Tibial artery (tissue), 4 donors: ENCODE measurements at regions not wholly inside any gene's neighbourhood (a gene's known extent, or its start where the extent isn't known, plus 50 kb on each side); places are given as distances from the start of the nearest gene placed in this dataset.

Experiments
- DNase-seq, 2 donors: peaks; one replicate each; pipeline ENCODE4 v3.0.0-alpha.2; 2019
- H3K27ac ChIP-seq, 2 donors: fragments of 200-600 bp; sonication (generic) in 1 of 2; 1 replicate in 1 of 2; 2 replicates in 1 of 2; pipeline ENCODE4 v1.5.1; 2018 to 2019; ENCODE audit warnings: mild to moderate bottlenecking in 1 of 2
- H3K27me3 ChIP-seq, 2 donors: fragments of 200-600 bp; sonication (generic) in 1 of 2; one replicate each; pipeline versions ENCODE4 v1.5.1 to v1.6.0; 2016 to 2019
- H3K36me3 ChIP-seq, 3 donors: fragments of 200-600 bp; sonication (generic) in 2 of 3; one replicate each; pipeline ENCODE4 v1.5.1; 2016 to 2019; ENCODE audit warnings: mild to moderate bottlenecking in 2 of 3
- H3K4me1 ChIP-seq, 4 donors: fragments of 200-600 bp; sonication (generic) in 2 of 4; 1 replicate in 3 of 4; 2 replicates in 1 of 4; pipeline ENCODE4 v1.5.1; 2016 to 2019
- H3K4me3 ChIP-seq, 2 donors: fragments of 200-600 bp; sonication (generic) in 1 of 2; 1 replicate in 1 of 2; 2 replicates in 1 of 2; pipeline ENCODE4 v1.5.1; 2018 to 2019; ENCODE audit warnings: mild to moderate bottlenecking in 2 of 2
- H3K9me3 ChIP-seq, 3 donors: fragments of 200-600 bp; sonication (generic) in 1 of 3; one replicate each; pipeline ENCODE4 v1.5.1; 2016 to 2019
- CTCF ChIP-seq, 2 experiments: fragments of 200-600 bp in 1 of 2; fragments of 450-650 bp in 1 of 2; IDR thresholded peaks; one replicate each; pipeline ENCODE4 v1.5.1; 2017 to 2019; ENCODE audit warnings: antibody characterized with exemption in 2 of 2, mild to moderate bottlenecking in 1 of 2, moderate library complexity in 1 of 2
- intact Hi-C: fragments of 100-400 bp; cut with DNase I; formaldehyde crosslinking; loops from one replicate; pipeline ENCODE4 v1.15.0; 2023; ENCODE audit warnings: low total_unique reads

GRCh38 chr2:5824126-5824525 is 131.9 kb downstream of the SOX11 start:
- H3K4me1 ChIP-seq, result no peaks in the 10 kb centered on the region
- TF ChIP-seq CTCF (IDR thresholded peaks at IDR 0.05), result no peak
- intact Hi-C loops, result no loop called here
- no peaks in the 10 kb centered on the region for H3K36me3 ChIP-seq
- H3K27ac ChIP-seq, result no peak overlapping the region
- H3K4me3 ChIP-seq, result no peak overlapping the region
- H3K9me3 ChIP-seq, result no peaks in the 10 kb centered on the region
- H3K27me3 ChIP-seq, result no peaks in the 10 kb centered on the region
- no peak for DNase-seq

- intact Hi-C loops, result no loop called here
- no peak for TF ChIP-seq CTCF (IDR thresholded peaks at IDR 0.05)
- H3K9me3 ChIP-seq, result no peaks in the 10 kb centered on the region
Observed at GRCh38 chr2:5825686-5826085, 133.5 kb downstream of the SOX11 start.

GRCh38 chr2:5826979-5827655 is 134.9 kb downstream of the SOX11 start:
- Histone ChIP-seq H3K4me3 (no peak overlapping the region), H3K9me3 (no peaks in the 10 kb centered on the region), H3K27ac (no peak overlapping the region), H3K36me3 (no peaks in the 10 kb centered on the region), H3K27me3 (no peaks in the 10 kb centered on the region), H3K4me1 (no peaks in the 10 kb centered on the region)
- no peak for DNase-seq
- no peak for TF ChIP-seq CTCF (IDR thresholded peaks at IDR 0.05)
- intact Hi-C loops, result no loop called here

More at GRCh38 chr2:5825686-5826085, 133.5 kb downstream of the SOX11 start:
- no peaks in the 10 kb centered on the region for H3K36me3 ChIP-seq
- H3K27ac ChIP-seq, result no peak overlapping the region
- no peak overlapping the region for H3K4me3 ChIP-seq
- H3K27me3 ChIP-seq, result no peaks in the 10 kb centered on the region
- no peaks in the 10 kb centered on the region for H3K4me1 ChIP-seq
- no peak for DNase-seq

- intact Hi-C loops, result no loop called here
- TF ChIP-seq CTCF (IDR thresholded peaks at IDR 0.05), result no peak
- Histone ChIP-seq H3K4me1 (no peaks in the 10 kb centered on the region), H3K27ac (no peak overlapping the region), H3K4me3 (no peak overlapping the region), H3K9me3 (no peaks in the 10 kb centered on the region), H3K36me3 (no peaks in the 10 kb centered on the region), H3K27me3 (no peaks in the 10 kb centered on the region)
- DNase-seq, result no peak
Observed at GRCh38 chr2:5834501-5834900, 142.3 kb downstream of the SOX11 start.

GRCh38 chr2:5839550-5839949 is 147.4 kb downstream of the SOX11 start:
- H3K27me3 ChIP-seq, result no peaks in the 10 kb centered on the region
- H3K36me3 ChIP-seq, result no peaks in the 10 kb centered on the region
- H3K4me3 ChIP-seq, result no peak overlapping the region
- no peak for TF ChIP-seq CTCF (IDR thresholded peaks at IDR 0.05)
- DNase-seq, result no peak
- intact Hi-C loops, result no loop called here
- H3K4me1 ChIP-seq, result no peaks in the 10 kb centered on the region
- H3K27ac ChIP-seq, result no peak overlapping the region
- no peaks in the 10 kb centered on the region for H3K9me3 ChIP-seq

GRCh38 chr2:5841126-5841525 is 148.9 kb downstream of the SOX11 start:
- no peak overlapping the region for H3K4me3 ChIP-seq
- no peak for TF ChIP-seq CTCF (IDR thresholded peaks at IDR 0.05)
- no peak for DNase-seq
- no peaks in the 10 kb centered on the region for H3K36me3 ChIP-seq
- H3K4me1 ChIP-seq, result no peaks in the 10 kb centered on the region
- H3K27me3 ChIP-seq, result no peaks in the 10 kb centered on the region
- H3K27ac ChIP-seq, result no peak overlapping the region
- H3K9me3 ChIP-seq, result no peaks in the 10 kb centered on the region
- intact Hi-C loops, result no loop called here
